ENCODE measurements at regions not wholly inside any gene's neighbourhood (a gene's known extent, or its start where the extent isn't known, plus 50 kb on each side); places are given as distances from the start of the nearest gene placed in this dataset.

DNA sequence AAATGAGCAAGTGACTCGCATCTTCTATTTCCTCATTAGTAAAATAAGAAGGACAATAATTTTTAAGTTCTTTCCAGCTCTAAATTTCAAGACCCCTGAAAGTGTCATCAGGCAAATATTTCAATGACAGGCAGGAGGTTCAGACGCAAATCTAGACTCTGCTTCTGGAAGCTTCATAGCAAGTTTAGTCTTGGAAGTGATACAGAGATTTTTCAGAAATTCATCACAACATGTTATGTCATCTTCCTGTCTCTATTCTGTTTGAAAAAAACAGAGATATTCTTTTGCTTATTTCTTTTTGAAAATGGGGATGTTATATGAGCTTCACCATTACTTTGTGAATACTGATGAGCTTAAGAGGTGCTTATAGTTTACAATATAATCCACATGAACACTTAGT lies 74.0 kb downstream of the C3orf85 start (continued):
- TF ChIP-seq, protein P1, sequence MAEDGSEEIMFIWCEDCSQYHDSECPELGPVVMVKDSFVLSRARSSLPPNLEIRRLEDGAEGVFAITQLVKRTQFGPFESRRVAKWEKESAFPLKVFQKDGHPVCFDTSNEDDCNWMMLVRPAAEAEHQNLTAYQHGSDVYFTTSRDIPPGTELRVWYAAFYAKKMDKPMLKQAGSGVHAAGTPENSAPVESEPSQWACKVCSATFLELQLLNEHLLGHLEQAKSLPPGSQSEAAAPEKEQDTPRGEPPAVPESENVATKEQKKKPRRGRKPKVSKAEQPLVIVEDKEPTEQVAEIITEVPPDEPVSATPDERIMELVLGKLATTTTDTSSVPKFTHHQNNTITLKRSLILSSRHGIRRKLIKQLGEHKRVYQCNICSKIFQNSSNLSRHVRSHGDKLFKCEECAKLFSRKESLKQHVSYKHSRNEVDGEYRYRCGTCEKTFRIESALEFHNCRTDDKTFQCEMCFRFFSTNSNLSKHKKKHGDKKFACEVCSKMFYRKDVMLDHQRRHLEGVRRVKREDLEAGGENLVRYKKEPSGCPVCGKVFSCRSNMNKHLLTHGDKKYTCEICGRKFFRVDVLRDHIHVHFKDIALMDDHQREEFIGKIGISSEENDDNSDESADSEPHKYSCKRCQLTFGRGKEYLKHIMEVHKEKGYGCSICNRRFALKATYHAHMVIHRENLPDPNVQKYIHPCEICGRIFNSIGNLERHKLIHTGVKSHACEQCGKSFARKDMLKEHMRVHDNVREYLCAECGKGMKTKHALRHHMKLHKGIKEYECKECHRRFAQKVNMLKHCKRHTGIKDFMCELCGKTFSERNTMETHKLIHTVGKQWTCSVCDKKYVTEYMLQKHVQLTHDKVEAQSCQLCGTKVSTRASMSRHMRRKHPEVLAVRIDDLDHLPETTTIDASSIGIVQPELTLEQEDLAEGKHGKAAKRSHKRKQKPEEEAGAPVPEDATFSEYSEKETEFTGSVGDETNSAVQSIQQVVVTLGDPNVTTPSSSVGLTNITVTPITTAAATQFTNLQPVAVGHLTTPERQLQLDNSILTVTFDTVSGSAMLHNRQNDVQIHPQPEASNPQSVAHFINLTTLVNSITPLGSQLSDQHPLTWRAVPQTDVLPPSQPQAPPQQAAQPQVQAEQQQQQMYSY (CRISPR knock-in tag; IDR thresholded peaks at IDR 0.05), result no peak
- TF ChIP-seq TBL1XR1 (IDR thresholded peaks at IDR 0.05; ENCODE audit: low read depth, low read length) (no peak), BCL11A (IDR thresholded peaks at IDR 0.05; ENCODE audit: low read depth, low read length) (no peak)

DNA sequence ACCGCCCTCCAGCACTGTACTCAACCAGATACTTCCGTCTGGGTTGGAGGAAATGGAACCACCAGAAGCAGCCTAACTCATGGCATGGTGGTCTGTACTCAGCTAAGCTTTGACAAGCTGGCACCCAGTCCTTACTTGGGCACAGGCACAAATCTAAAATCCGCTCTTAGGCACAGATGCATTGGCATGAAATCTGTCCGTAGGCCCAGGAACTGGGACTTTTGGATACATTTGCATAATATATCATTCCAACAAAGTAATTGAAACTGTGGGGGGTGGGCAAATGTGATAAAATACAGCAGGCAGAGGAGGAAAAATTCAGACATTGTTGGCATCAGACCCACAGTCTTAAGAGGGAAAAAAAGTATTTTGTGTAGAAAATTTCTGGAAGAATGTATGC lies 75.4 kb downstream of the C3orf85 start:
- intact Hi-C loops (cut with micrococcal nuclease; ENCODE audit: unreplicated experiment), result no loop called here
- no peak for FAIRE-seq
- Histone ChIP-seq H3K36me3 (ENCODE audit: control insufficient read depth in 2 of 2, insufficient read depth in 2 of 2, low read length in 1 of 2) (no peaks in the 10 kb centered on the region), H3K4me2 (ENCODE audit: control insufficient read depth, insufficient read depth) (no peak overlapping the region), H3K9ac (ENCODE audit: control insufficient read depth, insufficient read depth, low read length) (no peak overlapping the region), H3K4me3 (no peak overlapping the region), H3K9me3 (replicated peaks; ENCODE audit: control insufficient read depth, insufficient read depth, low read length) (no peaks in the 10 kb centered on the region), H3K27ac (ENCODE audit: control insufficient read depth, insufficient read depth) (no peak overlapping the region), H3K79me2 (ENCODE audit: control insufficient read depth, insufficient read depth, low read length) (no peaks in the 10 kb centered on the region), H3K27me3 (replicated peaks in 1 of 2; ENCODE audit: control insufficient read depth in 2 of 2, insufficient read depth in 2 of 2, low read length in 1 of 2) (no peaks in the 10 kb centered on the region), H4K20me1 (ENCODE audit: control insufficient read depth, insufficient read depth) (no peaks in the 10 kb centered on the region), H3K4me1 (ENCODE audit: control insufficient read depth, insufficient read depth, low read length) (no peaks in the 10 kb centered on the region), H2AFZ (ENCODE audit: control insufficient read depth, low read depth, low read length) (no peak overlapping the region)
- WGBS (ENCODE audit: insufficient coverage, insufficient replicate concordance, low lambda C conversion rate, missing lambda C conversion rate), result 18% methylated on average over 4 of the region's 4 CpGs
- ChIA-PET POLR2A (no interaction called here), SMC1A (ENCODE audit: uncharacterized antibody, unreplicated experiment) (no interaction called here), RAD21 (ENCODE audit: unreplicated experiment) (no interaction called here), CTCF (no interaction called here)
- in situ Hi-C loops (cut with MboI), result no loop called here
- no peak for TF ChIP-seq RELA (IDR thresholded peaks at IDR 0.05; ENCODE audit: borderline replicate concordance, partially characterized antibody)
- no peak for TF ChIP-seq MLLT1 (IDR thresholded peaks at IDR 0.05)
- TF ChIP-seq EED (IDR thresholded peaks at IDR 0.05; ENCODE audit: low read depth), result no peak
- TF ChIP-seq, protein P2, sequence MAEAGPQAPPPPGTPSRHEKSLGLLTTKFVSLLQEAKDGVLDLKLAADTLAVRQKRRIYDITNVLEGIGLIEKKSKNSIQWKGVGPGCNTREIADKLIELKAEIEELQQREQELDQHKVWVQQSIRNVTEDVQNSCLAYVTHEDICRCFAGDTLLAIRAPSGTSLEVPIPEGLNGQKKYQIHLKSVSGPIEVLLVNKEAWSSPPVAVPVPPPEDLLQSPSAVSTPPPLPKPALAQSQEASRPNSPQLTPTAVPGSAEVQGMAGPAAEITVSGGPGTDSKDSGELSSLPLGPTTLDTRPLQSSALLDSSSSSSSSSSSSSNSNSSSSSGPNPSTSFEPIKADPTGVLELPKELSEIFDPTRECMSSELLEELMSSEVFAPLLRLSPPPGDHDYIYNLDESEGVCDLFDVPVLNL (IDR thresholded peaks at IDR 0.05; ENCODE audit: low read depth, low read length), result no peak
- no peak for TF ChIP-seq MTA2 (IDR thresholded peaks at IDR 0.05; ENCODE audit: low read depth)
- TF ChIP-seq CTCF (IDR thresholded peaks at IDR 0.05 in 2 of 3, conservative IDR thresholded peaks at IDR 0.05 in 1 of 3; ENCODE audit: control insufficient read depth in 2 of 3, extremely low read depth in 1 of 3, insufficient read depth in 1 of 3, low read depth in 3 of 3, low read length in 3 of 3), result no peak
- TF ChIP-seq IRF3 (IDR thresholded peaks at IDR 0.05), result no peak
- BruUV-seq (replicated peaks), result no TSS peak
- DNase-seq (ENCODE audit: low read depth, low spot score), result no peak
- ATAC-seq, result no peak

Measured in GM12878 (cell line).